Osteoblast (primary cell): ENCODE measurements at regions not wholly inside any gene's neighbourhood (a gene's known extent, or its start where the extent isn't known, plus 50 kb on each side); places are given as distances from the start of the nearest gene placed in this dataset.

ENCODE experiments used
- DNase-seq: peaks from one replicate; pipeline ENCODE4 v3.0.0; 2011; ENCODE audit warnings: low spot score, mixed read lengths; ENCODE audit not compliant: insufficient read length; ENCODE audit errors: missing footprints
- H2AFZ ChIP-seq: 2 replicates; pipeline ENCODE4 v1.6.0; 2011; ENCODE audit warnings: mild to moderate bottlenecking, low read length
- H3K27ac ChIP-seq: 2 replicates; pipeline ENCODE4 v1.5.1; 2011; ENCODE audit warnings: mild to moderate bottlenecking, low read depth, low read length, moderate library complexity
- H3K27me3 ChIP-seq: 2 replicates; pipeline ENCODE4 v1.6.0; 2012; ENCODE audit warnings: mild to moderate bottlenecking, control low read depth, inconsistent platforms, low read length, moderate library complexity; ENCODE audit not compliant: insufficient read depth
- H3K36me3 ChIP-seq: 2 replicates; pipeline ENCODE4 v1.5.1; 2011; ENCODE audit warnings: mild to moderate bottlenecking, low read length, control low read depth, moderate library complexity; ENCODE audit not compliant: insufficient read depth
- H3K4me1 ChIP-seq: 2 replicates; pipeline ENCODE4 v1.5.1; 2011; ENCODE audit warnings: mild to moderate bottlenecking, low read length, control low read depth, moderate library complexity; ENCODE audit not compliant: insufficient read depth
- H3K4me2 ChIP-seq: 2 replicates; pipeline ENCODE4 v1.6.0; 2011; ENCODE audit warnings: mild to moderate bottlenecking, low read length; ENCODE audit not compliant: insufficient read depth
- H3K4me3 ChIP-seq: fragments of 200-600 bp; sonication (generic); 3 replicates; pipeline ENCODE4 v1.5.1; 2012; ENCODE audit warnings: mild to moderate bottlenecking, low read length, inconsistent platforms; ENCODE audit not compliant: insufficient read depth
- H3K79me2 ChIP-seq: 2 replicates; pipeline ENCODE4 v1.6.0; 2012; ENCODE audit warnings: mild to moderate bottlenecking, low read length, control low read depth, inconsistent platforms; ENCODE audit not compliant: insufficient read depth
- H3K9me3 ChIP-seq: 2 replicates; pipeline ENCODE4 v1.5.1; 2011; ENCODE audit warnings: low read depth, low read length, control low read depth
- H4K20me1 ChIP-seq: 2 replicates; pipeline ENCODE4 v1.6.0; 2012; ENCODE audit warnings: mild to moderate bottlenecking, low read length, control low read depth; ENCODE audit not compliant: insufficient read depth
- TF ChIP-seq, protein P1 (sequence below): IDR thresholded peaks from 2 replicates; pipeline ENCODE4 v1.5.1; 2011; ENCODE audit warnings: mild to moderate bottlenecking, low read depth, low read length, moderate library complexity; ENCODE audit errors: extremely low read depth

DNA sequence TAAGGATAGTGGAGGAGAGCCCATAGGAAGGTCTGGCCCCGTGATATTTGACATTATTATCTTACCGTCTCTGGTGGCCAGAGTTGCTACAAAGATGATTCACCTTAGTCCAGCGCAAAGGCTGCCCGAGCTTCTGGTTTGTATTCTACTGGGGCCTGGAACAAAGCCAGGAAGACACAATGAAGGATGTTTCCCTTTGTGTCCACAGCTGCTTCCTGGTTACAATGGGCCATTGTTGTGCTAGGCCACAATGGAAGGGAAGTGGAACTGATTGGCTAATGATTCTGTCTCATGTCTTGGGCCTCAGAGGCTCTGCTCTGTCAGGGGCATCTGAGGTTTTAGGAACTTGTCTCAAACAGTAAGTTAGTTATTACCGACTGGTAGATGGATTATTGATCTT is 132.2 kb downstream of the TDRD15 start:
- TF ChIP-seq, protein P1, sequence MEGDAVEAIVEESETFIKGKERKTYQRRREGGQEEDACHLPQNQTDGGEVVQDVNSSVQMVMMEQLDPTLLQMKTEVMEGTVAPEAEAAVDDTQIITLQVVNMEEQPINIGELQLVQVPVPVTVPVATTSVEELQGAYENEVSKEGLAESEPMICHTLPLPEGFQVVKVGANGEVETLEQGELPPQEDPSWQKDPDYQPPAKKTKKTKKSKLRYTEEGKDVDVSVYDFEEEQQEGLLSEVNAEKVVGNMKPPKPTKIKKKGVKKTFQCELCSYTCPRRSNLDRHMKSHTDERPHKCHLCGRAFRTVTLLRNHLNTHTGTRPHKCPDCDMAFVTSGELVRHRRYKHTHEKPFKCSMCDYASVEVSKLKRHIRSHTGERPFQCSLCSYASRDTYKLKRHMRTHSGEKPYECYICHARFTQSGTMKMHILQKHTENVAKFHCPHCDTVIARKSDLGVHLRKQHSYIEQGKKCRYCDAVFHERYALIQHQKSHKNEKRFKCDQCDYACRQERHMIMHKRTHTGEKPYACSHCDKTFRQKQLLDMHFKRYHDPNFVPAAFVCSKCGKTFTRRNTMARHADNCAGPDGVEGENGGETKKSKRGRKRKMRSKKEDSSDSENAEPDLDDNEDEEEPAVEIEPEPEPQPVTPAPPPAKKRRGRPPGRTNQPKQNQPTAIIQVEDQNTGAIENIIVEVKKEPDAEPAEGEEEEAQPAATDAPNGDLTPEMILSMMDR = no peak

DNA sequence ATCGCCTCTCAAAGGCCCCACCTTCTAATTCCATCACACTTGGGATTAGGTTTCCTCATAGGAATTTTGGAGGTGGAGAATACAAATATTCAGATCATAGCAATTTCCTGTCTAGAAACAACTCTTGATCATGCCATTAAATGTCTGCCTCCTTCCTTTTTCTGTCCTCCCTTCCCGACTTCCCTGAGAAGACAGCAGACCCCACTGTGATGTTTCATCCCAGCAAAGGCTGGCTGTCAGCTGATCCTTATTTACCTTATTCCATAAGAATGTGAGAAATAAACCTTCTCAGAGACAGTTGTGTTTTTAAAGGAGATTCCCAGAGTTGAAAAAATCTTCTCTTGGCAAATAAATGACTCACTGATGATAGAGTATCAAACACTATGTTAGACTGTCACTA is 133.9 kb downstream of the TDRD15 start:
- Histone ChIP-seq H3K36me3 (no peaks in the 10 kb centered on the region), H3K4me3 (no peak overlapping the region), H4K20me1 (no peaks in the 10 kb centered on the region), H3K27ac (no peak overlapping the region), H3K27me3 (no peaks in the 10 kb centered on the region), H3K9me3 (no peaks in the 10 kb centered on the region), H3K4me1 (no peaks in the 10 kb centered on the region), H3K79me2 (no peaks in the 10 kb centered on the region), H2AFZ (no peak overlapping the region), H3K4me2 (no peak overlapping the region)
- no peak for DNase-seq
- TF ChIP-seq, protein P1 = no peak

More for the DNA sequence above, 132.2 kb downstream of the TDRD15 start:
- H3K79me2 ChIP-seq = no peaks in the 10 kb centered on the region
- H3K27ac ChIP-seq = no peak overlapping the region
- no peak for DNase-seq
- no peak overlapping the region for H2AFZ ChIP-seq
- H3K4me1 ChIP-seq = no peaks in the 10 kb centered on the region
- H3K27me3 ChIP-seq = no peaks in the 10 kb centered on the region
- H3K36me3 ChIP-seq = no peaks in the 10 kb centered on the region
- H3K4me3 ChIP-seq = no peak overlapping the region
- H3K9me3 ChIP-seq = no peaks in the 10 kb centered on the region
- H3K4me2 ChIP-seq = no peak overlapping the region
- H4K20me1 ChIP-seq = no peaks in the 10 kb centered on the region

DNA sequence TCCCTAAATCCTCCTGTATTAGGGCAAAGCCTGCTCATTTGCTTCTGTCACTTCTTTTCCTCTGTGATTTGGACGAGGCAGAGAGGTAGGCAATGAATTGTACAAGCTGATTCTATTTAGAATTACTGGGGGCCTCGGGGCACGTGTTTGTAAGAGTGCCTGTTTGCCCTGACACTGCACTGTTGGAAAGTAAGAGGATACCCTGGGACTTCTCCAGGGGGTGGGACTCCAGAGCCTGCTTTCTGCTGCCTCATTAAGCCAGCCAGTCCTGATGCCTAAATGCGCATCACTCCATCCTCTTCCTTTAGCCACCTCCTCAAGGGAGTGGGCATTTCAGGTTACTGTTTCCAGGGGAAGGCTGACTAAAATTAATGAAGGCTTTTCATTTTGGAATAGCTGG is 134.3 kb downstream of the TDRD15 start:
- H3K36me3 ChIP-seq = no peaks in the 10 kb centered on the region
- no peak for DNase-seq
- H3K4me2 ChIP-seq = no peak overlapping the region
- H2AFZ ChIP-seq = no peak overlapping the region
- H3K27me3 ChIP-seq = no peaks in the 10 kb centered on the region
- H3K4me1 ChIP-seq = no peaks in the 10 kb centered on the region
- no peaks in the 10 kb centered on the region for H3K9me3 ChIP-seq
- H4K20me1 ChIP-seq = no peaks in the 10 kb centered on the region
- H3K79me2 ChIP-seq = no peaks in the 10 kb centered on the region
- no peak overlapping the region for H3K4me3 ChIP-seq
- H3K27ac ChIP-seq = no peak overlapping the region
- TF ChIP-seq, protein P1 = no peak

DNA sequence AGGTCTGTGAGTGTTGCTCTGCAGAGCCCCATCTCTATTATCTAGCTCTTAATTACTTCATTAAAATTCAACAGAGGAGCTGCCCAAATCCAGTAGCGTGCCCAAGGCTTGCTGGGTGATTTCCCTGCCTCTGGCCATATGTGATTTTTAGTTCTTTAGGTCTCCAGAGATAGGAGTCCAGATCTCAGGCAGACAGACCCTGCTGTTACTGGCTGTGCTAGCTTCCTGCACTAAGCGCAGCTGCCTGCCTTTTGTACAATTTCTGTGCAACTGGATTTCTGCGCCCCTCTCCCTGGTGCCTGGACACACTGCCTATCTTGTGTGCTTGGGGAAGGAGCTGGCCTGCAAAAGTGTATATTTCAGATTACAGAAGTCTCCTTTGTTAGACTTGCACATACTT is 136.5 kb downstream of the TDRD15 start:
- Histone ChIP-seq H3K27me3 (no peaks in the 10 kb centered on the region), H3K36me3 (no peaks in the 10 kb centered on the region), H2AFZ (no peak overlapping the region), H3K27ac (no peak overlapping the region), H4K20me1 (no peaks in the 10 kb centered on the region), H3K4me2 (no peak overlapping the region), H3K4me1 (no peaks in the 10 kb centered on the region), H3K4me3 (no peak overlapping the region), H3K79me2 (no peaks in the 10 kb centered on the region), H3K9me3 (no peaks in the 10 kb centered on the region)
- TF ChIP-seq, protein P1 = no peak
- no peak for DNase-seq
